ENCODE measurements at regions not wholly inside any gene's neighbourhood (a gene's known extent, or its start where the extent isn't known, plus 50 kb on each side); places are given as distances from the start of the nearest gene placed in this dataset.
"Not testable (repeated sequence)": the region's sequence is repeated elsewhere in the genome, so short reads cannot be mapped to it uniquely, and the experiment has no call there.

GRCh38 chr4:14920759-14921320 is 81.4 kb upstream of the CPEB2 start:
- Mint-ChIP-seq H3K27ac (no peak overlapping the region), H3K27me3 (peaks cover 15 to 21% (median 16%) of the 10 kb centered on the region in 3 donors), H3K9me3 (peaks cover 0 to 2% (median 0%) of the 10 kb centered on the region in 7 donors), H3K4me3 (no peak overlapping the region), H3K36me3 (no peaks in the 10 kb centered on the region), H3K4me1 (no peaks in the 10 kb centered on the region)
- DNase-seq (no peak), ATAC-seq (ENCODE audit: low read depth in 2 of 2) (peak in 1 of 2 donors; percentile 30)

- not testable (repeated sequence) for H3K4me3 Mint-ChIP-seq; H3K4me1 Mint-ChIP-seq; ATAC-seq (ENCODE audit: low read depth in 2 of 2); H3K9me3 Mint-ChIP-seq; DNase-seq; H3K27ac Mint-ChIP-seq; H3K36me3 Mint-ChIP-seq
- H3K27me3 Mint-ChIP-seq, result peaks cover 12 to 17% (median 12%) of the 10 kb centered on the region in 3 donors
Observed at GRCh38 chr4:14921781-14922180, 80.5 kb upstream of the CPEB2 start.

GRCh38 chr4:14924076-14924811 is 78.0 kb upstream of the CPEB2 start:
- Mint-ChIP-seq H3K9me3 (no peaks in the 10 kb centered on the region), H3K4me3 (no peak overlapping the region), H3K4me1 (no peaks in the 10 kb centered on the region), H3K36me3 (no peaks in the 10 kb centered on the region), H3K27ac (no peak overlapping the region), H3K27me3 (peaks cover 5 to 9% (median 8%) of the 10 kb centered on the region in 3 donors)
- DNase-seq (no peak), ATAC-seq (ENCODE audit: low read depth in 2 of 2) (peak in 1 of 2 donors; percentile 19)

- H3K4me3 Mint-ChIP-seq, result no peak overlapping the region
- ATAC-seq (ENCODE audit: low read depth in 2 of 2), result peak in 1 of 2 donors; percentile 24
- no peak overlapping the region for H3K27ac Mint-ChIP-seq
- H3K9me3 Mint-ChIP-seq, result no peaks in the 10 kb centered on the region
- no peaks in the 10 kb centered on the region for H3K36me3 Mint-ChIP-seq
- peaks cover 5 to 9% (median 8%) of the 10 kb centered on the region in 3 donors for H3K27me3 Mint-ChIP-seq
- H3K4me1 Mint-ChIP-seq, result no peaks in the 10 kb centered on the region
- no peak for DNase-seq
Observed at GRCh38 chr4:14924812-14925344, 77.4 kb upstream of the CPEB2 start.

- Mint-ChIP-seq H3K4me1 (no peaks in the 10 kb centered on the region), H3K27ac (no peak overlapping the region), H3K36me3 (no peaks in the 10 kb centered on the region), H3K4me3 (no peak overlapping the region), H3K9me3 (no peaks in the 10 kb centered on the region), H3K27me3 (peaks cover 5 to 9% (median 8%) of the 10 kb centered on the region in 3 donors)
- ATAC-seq (ENCODE audit: low read depth in 2 of 2), result no peak
- DNase-seq, result no peak
Observed at GRCh38 chr4:14925471-14925870, 76.8 kb upstream of the CPEB2 start.

GRCh38 chr4:14926368-14926767 is 75.9 kb upstream of the CPEB2 start:
- no peaks in the 10 kb centered on the region for H3K36me3 Mint-ChIP-seq
- no peaks in the 10 kb centered on the region for H3K4me1 Mint-ChIP-seq
- H3K27me3 Mint-ChIP-seq, result peaks cover 8 to 14% (median 11%) of the 10 kb centered on the region in 3 donors
- no peak overlapping the region for H3K27ac Mint-ChIP-seq
- no peak overlapping the region for H3K4me3 Mint-ChIP-seq
- ATAC-seq (ENCODE audit: low read depth in 2 of 2), result no peak
- no peak for DNase-seq
- no peaks in the 10 kb centered on the region for H3K9me3 Mint-ChIP-seq

GRCh38 chr4:14928035-14928434 is 74.2 kb upstream of the CPEB2 start:
- Mint-ChIP-seq H3K4me3 (no peak overlapping the region), H3K36me3 (no peaks in the 10 kb centered on the region), H3K9me3 (no peaks in the 10 kb centered on the region), H3K4me1 (no peaks in the 10 kb centered on the region), H3K27me3 (peaks cover 19 to 26% (median 26%) of the 10 kb centered on the region in 3 donors), H3K27ac (peak overlapping the region in 1 of 6 donors; percentile 10)
- DNase-seq (no peak), ATAC-seq (ENCODE audit: low read depth in 2 of 2) (no peak)

- no peaks in the 10 kb centered on the region for H3K9me3 Mint-ChIP-seq
- H3K4me1 Mint-ChIP-seq, result no peaks in the 10 kb centered on the region
- ATAC-seq (ENCODE audit: low read depth in 2 of 2), result no peak
- DNase-seq, result no peak
- H3K4me3 Mint-ChIP-seq, result no peak overlapping the region
- H3K27ac Mint-ChIP-seq, result no peak overlapping the region
- H3K36me3 Mint-ChIP-seq, result no peaks in the 10 kb centered on the region
- peaks cover 19 to 26% (median 26%) of the 10 kb centered on the region in 3 donors for H3K27me3 Mint-ChIP-seq
Observed at GRCh38 chr4:14929669-14930068, 72.6 kb upstream of the CPEB2 start.

- ATAC-seq (ENCODE audit: low read depth in 2 of 2) (no peak), DNase-seq (no peak)
- H3K4me3 Mint-ChIP-seq, result no peak overlapping the region
- H3K9me3 Mint-ChIP-seq, result peaks cover 0 to 9% (median 0%) of the 10 kb centered on the region in 7 donors
- H3K27ac Mint-ChIP-seq, result no peak overlapping the region
- peaks cover 19 to 39% (median 34%) of the 10 kb centered on the region in 3 donors for H3K27me3 Mint-ChIP-seq
- H3K4me1 Mint-ChIP-seq, result no peaks in the 10 kb centered on the region
- no peaks in the 10 kb centered on the region for H3K36me3 Mint-ChIP-seq
Observed at GRCh38 chr4:14934704-14935390, 67.4 kb upstream of the CPEB2 start.

GRCh38 chr4:14943749-14944148 is 58.5 kb upstream of the CPEB2 start:
- Mint-ChIP-seq H3K36me3 (no peaks in the 10 kb centered on the region), H3K4me3 (no peak overlapping the region), H3K9me3 (peaks cover 0 to 13% (median 7%) of the 10 kb centered on the region in 7 donors), H3K27me3 (peaks cover 1 to 10% (median 4%) of the 10 kb centered on the region in 3 donors), H3K27ac (no peak overlapping the region), H3K4me1 (peaks cover 0 to under 1% (median 0%) of the 10 kb centered on the region in 3 donors)
- no peak for ATAC-seq (ENCODE audit: low read depth in 2 of 2)
- no peak for DNase-seq

GRCh38 chr4:14952352-14952751 is 49.9 kb upstream of the CPEB2 start:
- Mint-ChIP-seq H3K27me3 (peaks cover 15 to 22% (median 21%) of the 10 kb centered on the region in 3 donors), H3K4me3 (no peak overlapping the region), H3K27ac (no peak overlapping the region), H3K4me1 (peaks cover 0 to 3% (median 0%) of the 10 kb centered on the region in 3 donors), H3K36me3 (no peaks in the 10 kb centered on the region), H3K9me3 (no peaks in the 10 kb centered on the region)
- DNase-seq, result no peak
- no peak for ATAC-seq (ENCODE audit: low read depth in 2 of 2)

Measured in naive B cell (primary cell).